Activated T-helper 1 cell treated with anti-CD3 and anti-CD28 coated beads, Interleukin-2, amount 50 U/mL, for 16 hours (primary cell): ENCODE measurements at regions not wholly inside any gene's neighbourhood (a gene's known extent, or its start where the extent isn't known, plus 50 kb on each side); places are given as distances from the start of the nearest gene placed in this dataset.
A peak's percentile ranks its signal among the peaks of the same experiment; 100 is the strongest.

ENCODE experiments used
- DNase-seq, 2 donors: peaks; one replicate each; pipeline ENCODE4 v3.0.0-alpha.2; 2020; ENCODE audit warnings: low read depth in 1 of 2, low spot score in 1 of 2

DNA sequence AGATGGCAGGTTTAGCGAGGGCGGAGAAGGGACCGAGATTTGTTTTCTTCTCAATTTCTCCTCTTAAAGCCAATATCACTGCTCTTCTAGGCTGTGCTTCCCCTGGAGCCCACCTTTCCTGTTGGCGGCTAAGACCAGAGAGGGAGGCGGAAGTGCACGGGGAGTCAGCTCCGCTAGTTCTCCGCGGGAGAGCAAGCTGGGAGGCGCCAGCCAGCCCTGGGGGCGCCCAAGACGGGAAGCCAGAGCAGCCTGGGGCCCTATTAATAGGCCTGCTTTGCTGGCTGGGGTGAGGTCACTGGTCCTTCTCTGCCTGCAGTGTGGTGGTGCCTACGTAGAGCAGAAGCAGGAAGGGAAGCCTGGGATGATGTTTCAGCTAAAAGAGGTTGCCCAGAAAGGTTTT is 61.6 kb downstream of the LSM5 start:
- DNase-seq = no peak

DNA sequence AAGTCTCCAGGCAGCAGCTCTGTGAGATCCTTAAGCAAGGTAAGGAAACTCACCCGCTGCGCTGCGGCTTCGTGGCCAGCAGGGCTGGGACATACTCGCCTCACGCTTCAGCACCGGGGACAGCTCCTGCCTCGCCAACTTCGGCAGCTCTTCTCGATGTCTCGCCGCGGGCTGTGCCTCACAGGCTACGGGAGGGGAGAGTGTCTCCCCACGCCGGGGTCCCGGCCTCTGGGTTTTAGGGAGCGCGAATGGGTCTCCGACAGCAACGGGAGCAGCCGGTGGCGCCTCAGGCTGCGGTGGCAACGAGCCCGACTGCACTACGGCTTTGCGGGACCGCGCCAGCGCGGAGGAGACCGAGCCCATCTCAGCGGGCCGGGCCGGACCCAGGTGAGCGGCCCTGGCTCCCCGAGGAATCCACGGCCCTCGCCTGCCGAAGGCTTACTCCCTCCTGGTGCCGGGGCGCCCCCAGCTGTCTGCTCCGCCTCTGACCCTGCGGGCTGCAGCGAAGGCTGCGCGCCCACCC is 62.4 kb downstream of the LSM5 start:
- peak; percentile 12 to 19 for DNase-seq

DNA sequence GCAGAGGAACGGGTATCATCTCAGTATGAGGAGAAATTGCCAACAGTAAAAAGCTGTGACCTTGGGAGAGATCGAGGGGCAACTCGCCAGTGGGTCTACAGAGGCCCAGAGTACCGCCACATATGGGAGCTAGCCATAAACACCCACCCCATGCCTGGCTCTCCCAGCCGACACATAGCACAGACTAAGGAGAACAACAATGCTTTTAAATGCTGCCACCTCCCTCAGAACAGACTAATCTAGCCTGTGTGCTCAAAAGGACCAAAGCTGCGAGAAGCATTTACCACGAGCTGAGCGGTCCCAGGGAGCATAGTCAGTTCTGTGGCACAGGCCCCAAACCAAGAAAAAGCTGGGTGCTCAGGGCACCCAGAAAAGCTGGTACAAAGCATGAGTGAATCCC is 73.3 kb downstream of the LSM5 start:
- no peak for DNase-seq

DNA sequence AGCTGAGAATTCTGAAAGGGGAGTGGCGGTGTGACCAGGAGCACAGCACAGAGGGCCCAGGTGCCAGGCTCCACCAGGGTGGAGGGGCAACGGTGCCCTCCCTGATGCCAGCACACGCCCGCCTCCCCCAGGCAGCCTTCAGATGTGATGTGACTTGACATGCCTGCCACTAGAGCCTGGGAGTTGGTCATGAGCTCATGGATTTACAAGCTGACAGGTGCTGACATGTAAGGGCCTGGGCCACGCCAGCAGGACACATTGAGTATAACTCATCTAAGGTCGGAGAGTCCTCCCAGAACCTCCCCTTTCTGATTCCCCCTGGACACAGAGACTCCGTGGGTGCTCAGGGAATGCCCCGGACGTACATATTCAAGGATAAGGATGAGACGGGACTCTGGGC is 74.2 kb downstream of the LSM5 start:
- no peak for DNase-seq

DNA sequence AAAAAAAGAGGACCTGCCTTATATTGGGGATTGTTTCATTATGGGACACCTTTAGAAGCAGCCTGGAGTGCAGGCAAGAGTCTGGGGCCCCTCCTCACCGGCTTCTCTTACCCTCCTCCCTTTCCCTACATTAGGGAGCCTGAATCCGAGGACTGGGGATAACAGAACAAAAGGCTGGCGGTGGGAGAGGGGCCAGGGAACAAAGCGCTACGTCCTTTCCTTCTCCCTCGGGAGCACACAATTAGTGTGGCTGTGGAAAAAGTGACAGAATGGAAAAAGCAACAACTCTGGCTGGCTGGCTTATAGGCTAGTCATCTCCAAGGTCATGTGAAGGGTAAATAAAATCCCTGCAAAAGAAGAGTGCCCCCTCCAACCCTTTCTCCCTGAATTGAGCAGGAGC is 74.7 kb downstream of the LSM5 start:
- DNase-seq = no peak

DNA sequence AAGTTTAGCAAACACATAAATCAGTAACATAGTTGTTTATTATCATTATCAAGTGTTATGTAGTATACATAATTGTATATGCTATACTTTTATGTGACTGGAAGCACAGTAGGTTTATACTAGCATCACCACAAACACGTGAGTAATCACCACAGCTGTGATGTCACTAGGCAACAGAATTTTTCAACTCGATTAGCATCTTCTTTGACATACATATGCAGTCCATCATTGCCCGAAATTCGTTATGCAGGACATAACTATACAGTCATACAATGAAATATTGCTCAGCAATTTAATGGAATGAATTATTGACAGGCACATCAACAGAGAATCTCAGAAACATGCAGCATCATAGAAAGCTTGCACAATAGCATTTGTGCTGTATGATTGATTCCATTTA is 77.7 kb downstream of the LSM5 start:
- no peak for DNase-seq

DNA sequence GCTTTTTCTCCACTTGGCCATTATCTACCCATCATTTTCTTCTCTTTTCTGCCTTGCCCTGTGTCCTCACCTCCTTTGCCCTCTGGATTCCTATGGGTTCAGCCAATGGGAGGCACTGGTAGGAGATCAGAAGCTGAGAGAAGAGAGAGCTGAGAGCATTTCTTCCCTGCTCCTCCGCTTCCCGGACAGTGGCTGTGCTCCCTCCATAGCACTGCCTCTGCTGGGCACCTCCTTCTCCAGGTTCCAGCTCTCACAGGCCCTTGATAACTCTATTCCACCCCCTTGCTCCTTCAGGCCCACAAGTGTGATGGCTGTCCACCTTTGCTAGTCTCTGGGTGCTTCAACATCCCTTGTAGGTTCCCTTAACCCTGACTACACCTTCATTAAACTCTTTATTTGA is 79.6 kb downstream of the LSM5 start:
- DNase-seq = no peak

DNA sequence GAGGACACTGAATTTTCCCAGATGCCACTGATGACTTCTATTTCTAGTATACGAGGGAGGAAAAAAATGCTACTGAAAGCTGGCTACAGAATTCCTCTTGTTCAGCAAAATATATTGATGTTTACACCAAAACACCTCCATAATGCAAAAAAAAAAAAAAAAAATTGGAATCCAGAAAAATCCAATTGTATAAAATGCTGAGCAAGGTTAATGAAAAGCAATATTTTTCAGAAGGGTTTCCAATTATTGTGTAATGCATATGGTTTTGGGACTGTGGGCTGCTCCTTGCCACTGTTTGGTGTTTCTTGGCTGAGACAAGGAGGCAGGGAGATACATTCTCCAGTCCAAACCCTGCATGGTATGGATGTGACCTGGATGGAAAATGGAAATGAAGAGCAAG is 83.8 kb downstream of the LSM5 start:
- DNase-seq = no peak

DNA sequence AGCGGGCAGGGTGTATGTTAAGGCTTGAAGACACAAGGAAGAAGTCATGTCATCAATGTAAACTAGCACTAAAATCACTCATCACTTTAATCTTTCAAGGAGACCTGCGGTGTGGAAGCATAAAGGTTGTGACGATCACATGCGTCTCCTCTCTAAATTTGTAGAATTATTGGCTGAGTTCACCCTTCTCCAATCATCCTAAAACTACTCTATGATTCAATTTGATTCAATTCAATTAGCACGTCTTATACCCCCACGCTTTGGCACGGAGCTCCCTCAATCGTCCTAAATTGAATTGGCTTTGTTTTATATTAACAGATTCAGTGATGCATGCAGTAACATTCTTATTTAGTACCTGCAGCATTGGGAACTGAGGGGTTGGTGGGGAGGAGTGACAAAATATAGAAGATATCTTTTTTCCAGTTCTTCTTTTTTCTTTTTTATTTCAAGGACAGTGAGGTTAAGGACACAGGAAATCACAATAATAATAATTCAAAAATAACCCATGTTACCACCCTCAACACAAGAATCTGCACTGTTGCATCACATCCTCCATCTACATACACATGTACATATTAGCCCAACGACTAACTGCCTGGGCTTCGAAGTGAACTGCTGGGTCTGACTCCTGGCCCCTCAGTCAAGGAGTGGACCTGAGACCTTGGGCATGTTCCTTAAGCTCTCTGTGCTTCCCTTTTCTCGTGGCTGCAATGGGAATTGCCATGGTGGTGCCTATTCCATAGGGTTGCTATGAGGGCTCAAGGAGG is 86.5 kb downstream of the LSM5 start:
- DNase-seq = no peak

DNA sequence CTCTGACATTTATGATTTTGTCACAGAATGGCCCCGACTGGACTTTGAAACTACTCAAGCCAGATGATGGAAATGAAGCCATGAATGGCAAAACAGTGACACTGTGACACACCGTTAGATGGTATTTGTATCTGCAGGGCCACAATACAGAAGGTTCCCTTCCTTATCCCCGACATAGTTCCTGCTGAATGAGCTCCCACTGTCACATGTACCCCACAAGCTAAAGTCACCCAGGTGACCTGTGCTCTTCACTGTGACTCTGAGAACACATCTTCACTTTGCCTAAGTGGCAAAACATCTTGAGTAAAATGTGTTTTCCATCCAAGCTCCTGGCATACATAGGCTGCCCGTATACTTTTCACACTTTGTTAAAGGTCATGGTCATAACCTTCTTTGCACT is 89.5 kb downstream of the LSM5 start:
- no peak for DNase-seq

DNA sequence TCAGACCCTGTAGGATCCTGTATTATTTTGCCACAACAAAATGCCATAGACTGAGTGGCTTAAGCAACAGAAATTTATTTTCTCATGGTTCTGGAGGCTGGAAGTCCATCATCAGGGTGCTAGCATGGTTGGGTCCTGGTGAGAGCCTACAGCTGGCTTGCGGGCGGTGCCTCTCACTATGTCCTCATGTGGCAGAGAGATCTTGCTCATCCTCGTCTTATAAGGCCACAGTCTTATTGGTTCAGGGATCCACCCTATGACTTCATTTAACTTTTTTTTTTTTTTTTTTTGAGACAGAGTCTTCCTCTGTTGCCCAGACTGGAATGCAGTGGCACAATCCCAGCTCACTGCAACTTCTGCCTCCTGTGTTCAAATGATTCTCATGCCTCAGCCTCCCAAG is 90.9 kb downstream of the LSM5 start:
- no peak for DNase-seq

DNA sequence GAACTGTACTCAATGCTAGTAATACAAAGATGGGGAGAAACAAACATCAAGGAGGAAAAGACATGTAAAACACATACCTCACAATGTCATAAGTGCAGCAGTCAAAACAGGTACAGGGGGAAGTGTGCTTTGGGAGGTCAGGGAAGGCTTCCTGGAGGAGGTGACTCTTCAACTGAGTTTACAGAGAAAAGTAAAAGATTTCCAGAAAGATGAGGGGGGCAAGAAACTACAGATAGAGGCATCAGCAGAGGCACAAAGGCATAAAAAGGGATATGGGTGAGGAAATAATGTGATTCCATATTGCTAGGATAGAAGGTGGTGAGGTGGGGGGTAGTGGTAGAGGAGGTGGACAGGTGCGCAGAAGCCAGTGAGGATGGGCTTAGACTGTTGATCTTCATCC is 95.0 kb downstream of the LSM5 start:
- DNase-seq = no peak

DNA sequence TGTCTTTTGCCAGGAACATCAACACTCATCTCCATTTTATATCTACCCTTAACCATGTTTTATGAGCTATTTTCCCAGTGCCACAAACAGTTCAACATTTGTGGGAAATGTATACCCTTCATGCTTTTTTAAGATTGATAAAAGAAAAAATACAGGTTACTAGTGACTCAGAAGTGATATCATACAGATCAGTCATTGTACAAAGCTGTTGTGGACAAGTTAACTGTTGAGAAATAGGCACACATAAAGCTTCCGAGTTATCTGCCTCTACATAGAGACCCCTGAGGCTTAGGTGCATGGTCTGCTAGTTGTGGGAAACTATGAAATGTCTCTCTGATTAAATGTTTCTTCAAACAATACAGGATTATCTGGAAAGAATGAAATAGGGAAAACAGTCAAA is 96.3 kb downstream of the LSM5 start:
- DNase-seq = no peak

DNA sequence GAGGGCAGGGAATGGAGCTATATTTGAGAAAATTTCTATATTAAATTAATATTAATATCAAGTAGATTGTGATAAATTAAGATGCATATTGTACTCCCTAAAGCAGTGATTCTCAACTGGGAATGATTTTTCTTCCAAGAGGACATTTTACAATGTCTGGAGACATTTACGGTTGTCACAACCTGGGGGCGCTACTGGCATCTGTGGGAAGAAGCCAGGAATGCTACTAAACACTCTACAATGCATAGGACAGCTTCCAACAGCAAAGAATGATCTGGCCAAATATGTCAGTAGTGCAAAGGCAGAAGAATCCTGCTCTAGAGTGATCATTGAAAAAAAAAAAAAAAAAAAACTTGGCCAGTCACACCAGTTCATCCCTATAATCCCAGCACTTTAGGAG is 100.0 kb downstream of the LSM5 start:
- DNase-seq = no peak

DNA sequence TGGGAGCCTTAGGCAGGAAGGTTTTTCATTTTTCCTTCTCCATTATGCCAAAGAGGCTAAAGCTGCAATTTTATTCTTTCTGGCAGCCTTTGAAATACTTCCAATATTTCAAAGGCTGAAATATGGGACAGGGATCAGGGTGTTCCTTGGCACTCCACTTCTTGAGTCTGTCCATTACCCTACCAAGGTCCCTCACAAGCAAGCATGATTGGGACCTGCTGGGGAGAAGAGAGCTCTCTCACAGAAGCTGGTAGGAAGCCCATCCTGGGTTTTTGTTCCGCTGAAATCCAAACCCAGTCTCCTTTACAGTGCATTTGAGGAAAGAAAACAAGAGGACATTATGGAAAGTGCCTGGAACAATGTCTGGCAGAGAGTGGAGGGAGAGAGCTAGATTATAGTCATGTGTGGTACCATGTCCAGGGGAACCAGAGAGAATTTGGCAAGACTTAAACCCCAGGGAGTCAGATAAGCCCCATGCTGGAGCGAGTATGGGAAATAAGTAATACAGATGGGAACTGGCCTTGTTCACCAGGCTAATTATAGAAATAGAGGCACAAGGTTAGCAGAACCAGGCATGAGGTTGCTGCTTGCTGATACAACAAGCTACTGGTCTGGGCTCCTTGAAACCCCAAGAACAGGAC is 104.7 kb downstream of the LSM5 start:
- DNase-seq = no peak

DNA sequence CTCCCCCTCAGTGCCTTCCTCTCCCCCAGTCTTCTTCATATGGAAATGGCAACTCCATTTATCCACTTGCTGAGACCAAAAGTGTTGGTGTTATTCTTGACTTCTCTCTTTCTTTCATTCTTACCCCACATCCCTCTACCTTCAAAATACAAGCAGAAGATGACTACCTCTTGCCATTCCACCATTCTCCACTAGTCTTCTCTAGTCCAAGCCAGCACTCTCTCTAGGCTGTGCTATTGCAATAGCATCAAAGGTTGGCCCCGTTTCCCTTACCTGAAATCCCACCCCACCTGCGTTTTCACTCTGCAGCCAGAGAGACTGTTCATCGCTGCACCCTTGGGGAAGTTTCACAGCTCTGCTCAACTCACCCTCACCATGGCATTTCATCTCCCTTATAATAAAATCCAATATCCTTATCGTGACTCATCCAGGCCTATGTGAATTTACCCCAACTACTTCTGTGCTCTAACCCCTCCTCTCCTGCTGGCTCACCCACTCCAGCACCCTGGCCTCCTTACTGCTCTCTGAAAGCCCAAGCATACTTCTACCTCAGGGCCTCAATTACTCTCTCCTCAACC is 109.1 kb downstream of the LSM5 start:
- DNase-seq = no peak

DNA sequence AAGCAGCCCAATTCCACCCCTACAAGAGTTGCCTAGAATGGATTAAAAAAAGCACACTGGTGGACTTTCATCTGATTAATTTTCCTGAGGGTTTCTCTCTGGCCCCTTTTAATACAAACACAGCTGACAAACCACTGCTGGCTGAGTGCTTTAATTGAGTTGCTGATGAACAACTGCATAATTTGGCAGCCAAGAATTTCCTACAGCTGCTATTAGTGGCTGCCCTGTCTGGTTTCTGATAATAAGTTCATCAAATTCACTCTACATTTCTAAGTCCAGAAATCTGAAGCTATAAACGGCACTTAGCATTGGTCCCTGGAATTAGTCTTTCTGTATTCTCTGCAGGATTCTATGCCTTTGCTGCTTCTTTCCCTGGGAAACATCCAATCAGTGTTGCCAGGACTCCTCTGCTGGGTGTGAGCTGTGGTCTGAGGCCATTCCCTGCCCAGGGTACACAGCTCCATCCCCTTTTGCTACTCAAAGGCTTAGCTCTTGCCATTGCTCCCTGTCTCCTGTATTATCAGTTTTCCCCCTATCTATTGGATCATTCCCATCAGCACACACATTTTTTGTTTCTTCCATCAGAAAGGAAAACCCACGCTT is 110.6 kb downstream of the LSM5 start:
- no peak for DNase-seq

DNA sequence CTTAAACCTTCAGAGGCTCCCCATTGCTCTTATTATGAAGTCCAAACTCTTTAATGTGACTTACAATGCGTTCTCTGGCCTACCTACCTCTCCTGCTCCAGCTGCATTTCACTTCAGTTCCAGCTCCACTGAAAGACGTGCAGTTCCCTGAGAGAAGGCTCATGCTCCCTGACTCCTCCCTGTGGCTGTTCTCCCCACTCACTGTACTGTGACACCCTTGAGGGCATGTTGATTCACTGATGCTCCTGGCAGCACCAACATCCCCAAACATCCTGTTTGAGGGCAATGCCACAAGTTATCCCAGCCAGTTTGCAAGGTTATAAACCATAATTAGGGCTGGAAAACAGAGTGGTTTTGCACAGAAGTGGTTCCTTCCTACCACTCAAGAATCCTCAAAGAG is 111.2 kb downstream of the LSM5 start:
- no peak for DNase-seq

DNA sequence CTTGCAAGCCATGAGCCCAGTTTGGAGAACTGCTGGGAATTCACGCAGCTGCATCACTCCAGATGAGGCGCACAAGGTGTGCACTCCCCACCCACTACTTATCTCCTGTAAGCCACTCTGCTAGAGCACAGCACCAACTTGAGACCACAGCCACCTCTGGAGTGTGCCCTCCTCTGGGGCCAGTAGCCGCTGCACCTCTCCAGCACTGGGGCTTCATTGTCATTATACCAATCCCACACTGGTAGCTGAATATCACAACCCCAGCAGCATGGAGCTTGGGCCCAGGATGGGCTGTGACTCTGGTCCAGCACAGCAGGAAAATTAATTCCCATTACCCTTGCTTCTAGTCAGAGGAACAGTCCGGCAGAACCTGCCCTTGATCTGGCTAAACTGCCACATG is 125.6 kb downstream of the LSM5 start:
- no peak for DNase-seq

DNA sequence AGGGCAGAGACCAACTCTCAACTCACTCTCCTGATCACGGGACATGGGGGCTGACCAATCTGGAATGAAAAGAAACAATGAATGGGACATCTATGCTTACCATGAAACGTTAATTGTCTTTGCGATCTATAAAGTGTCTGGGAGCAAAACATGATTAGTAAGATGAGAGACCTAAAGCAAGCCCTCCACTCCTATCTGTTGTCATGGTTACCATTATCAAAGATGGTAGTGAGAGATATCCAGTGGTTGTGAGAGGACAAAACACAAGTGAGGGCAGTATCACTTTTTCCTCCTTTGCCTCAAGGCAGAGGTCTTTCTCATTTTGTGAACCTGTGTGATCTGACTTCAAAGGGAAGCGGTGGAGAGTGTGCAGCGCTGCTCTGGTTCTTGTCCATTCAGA is 130.1 kb downstream of the LSM5 start:
- no peak for DNase-seq

DNA sequence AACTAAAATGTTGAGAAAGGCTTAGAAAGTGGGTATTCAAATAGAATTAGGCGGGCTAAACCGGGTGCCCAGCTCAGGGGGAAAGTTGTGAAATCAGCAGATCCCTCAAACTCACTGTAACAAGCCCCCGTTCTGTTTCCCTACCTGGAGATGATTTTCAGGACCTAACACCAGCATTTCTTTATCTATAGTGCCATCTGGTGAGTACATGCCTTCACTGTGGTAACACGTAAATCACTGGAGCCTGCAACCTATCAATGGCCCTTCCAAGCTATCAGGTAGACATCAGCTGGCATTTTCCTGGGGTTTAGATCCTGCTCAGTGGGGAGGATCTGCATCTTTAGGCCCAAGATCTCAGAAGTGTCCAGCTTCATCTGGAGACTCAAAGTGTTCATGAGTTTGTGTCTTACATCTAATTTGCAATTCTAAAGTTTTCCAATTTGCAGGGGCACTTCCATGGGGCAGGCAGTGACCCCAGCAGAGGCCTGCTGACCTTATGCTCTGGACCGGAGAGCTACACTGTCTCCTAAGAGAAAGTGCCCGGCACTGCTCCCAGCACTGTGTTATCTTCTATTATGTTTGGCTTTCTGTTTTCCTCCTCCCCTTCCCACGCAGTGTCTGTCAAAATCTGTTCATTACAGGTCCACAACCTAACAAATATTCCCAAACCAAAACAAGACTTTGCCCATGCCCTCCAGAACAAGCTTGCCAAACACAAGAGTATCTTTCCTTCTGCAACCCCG is 132.5 kb downstream of the LSM5 start:
- DNase-seq = no peak
